ENCODE measurements at regions not wholly inside any gene's neighbourhood (a gene's known extent, or its start where the extent isn't known, plus 50 kb on each side); places are given as distances from the start of the nearest gene placed in this dataset.

DNA sequence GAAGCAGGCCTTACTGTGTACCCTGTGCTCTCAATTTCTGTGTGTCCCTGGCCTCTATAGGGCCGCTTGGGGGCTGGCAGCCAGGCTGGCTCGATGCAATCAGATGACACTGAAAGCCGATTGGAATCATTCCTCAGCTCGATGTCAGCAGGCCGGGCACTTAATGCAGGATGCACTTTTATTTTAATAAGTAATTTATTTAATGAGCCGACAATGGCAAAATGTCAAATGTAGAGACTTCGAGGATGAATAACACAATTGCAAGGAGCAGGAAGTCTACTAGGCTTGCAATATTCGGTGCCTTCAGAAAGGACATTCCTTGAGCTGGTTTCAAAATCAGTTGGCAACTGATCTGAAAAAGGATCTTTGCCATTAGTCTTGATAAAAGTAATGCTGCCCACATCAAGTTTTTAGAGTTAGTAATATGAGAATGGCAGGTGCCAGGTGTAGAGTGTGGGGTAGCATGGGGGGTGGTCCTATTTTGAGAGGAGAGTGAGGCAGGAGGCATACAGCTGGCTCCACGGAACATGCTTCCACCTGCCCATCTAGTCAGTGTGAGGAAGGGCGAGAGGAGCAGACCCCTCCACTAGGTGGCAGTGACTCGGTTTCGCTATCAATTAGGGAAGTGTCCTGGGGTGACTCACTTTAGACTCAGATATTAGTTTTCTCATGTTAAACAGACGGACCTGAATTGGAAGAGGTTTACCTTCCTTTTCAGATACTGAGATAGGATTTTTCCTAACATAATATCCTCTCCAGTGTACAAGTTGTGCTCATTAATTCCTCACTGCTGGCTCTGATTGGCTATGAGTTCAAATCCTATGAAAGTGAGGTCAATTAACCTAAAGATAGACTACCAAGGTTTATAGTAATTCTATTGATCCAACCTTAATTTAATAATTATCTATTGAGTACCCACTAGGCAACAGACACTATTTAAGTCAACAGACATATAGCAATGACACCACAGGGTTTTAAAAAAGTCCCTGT is 80.9 kb downstream of the NABP1 start:
- TF ChIP-seq POLR2A (IDR thresholded peaks at IDR 0.05) (no peak), CTCF (IDR thresholded peaks at IDR 0.05) (peak; percentile 15 to 50), POLR2AphosphoS5 (IDR thresholded peaks at IDR 0.05) (no peak), EP300 (IDR thresholded peaks at IDR 0.05) (no peak)
